Spinal cord (tissue), 9 donors: ENCODE measurements at regions not wholly inside any gene's neighbourhood (a gene's known extent, or its start where the extent isn't known, plus 50 kb on each side); places are given as distances from the start of the nearest gene placed in this dataset.
"Not testable (repeated sequence)": the region's sequence is repeated elsewhere in the genome, so short reads cannot be mapped to it uniquely, and the experiment has no call there.

ENCODE experiments used
- DNase-seq, 6 donors: peaks; one replicate each; pipeline versions ENCODE4 v3.0.0 to v3.0.0-alpha.2; 2013 to 2015; ENCODE audit warnings: low spot score in 6 of 6, low read depth in 4 of 6
- H3K27ac ChIP-seq: one replicate; pipeline ENCODE4 v1.5.1; 2013; ENCODE audit warnings: low read depth, low read length, control low read depth
- H3K27me3 ChIP-seq: one replicate; pipeline ENCODE4 v1.6.1; 2013; ENCODE audit warnings: low read length; ENCODE audit not compliant: control insufficient read depth, insufficient read depth
- H3K36me3 ChIP-seq: one replicate; pipeline ENCODE4 v1.6.1; 2013; ENCODE audit warnings: low read length; ENCODE audit not compliant: control insufficient read depth, insufficient read depth
- H3K4me1 ChIP-seq: one replicate; pipeline ENCODE4 v1.6.1; 2013; ENCODE audit warnings: low read length; ENCODE audit not compliant: control insufficient read depth, insufficient read depth
- H3K4me3 ChIP-seq: one replicate; pipeline ENCODE4 v1.5.1; 2013; ENCODE audit warnings: low read depth, low read length, control low read depth
- H3K9me3 ChIP-seq: one replicate; pipeline ENCODE4 v1.6.1; 2013; ENCODE audit warnings: low read length; ENCODE audit not compliant: control insufficient read depth, insufficient read depth
- WGBS: methylation state at CpG from one replicate; pipeline ENCODE4 v1.1.5; 2013; ENCODE audit warnings: missing lambda C conversion rate; ENCODE audit not compliant: insufficient coverage; 5-methylcytosine and 5-hydroxymethylcytosine counted together
- donor health status: healthy.

DNA sequence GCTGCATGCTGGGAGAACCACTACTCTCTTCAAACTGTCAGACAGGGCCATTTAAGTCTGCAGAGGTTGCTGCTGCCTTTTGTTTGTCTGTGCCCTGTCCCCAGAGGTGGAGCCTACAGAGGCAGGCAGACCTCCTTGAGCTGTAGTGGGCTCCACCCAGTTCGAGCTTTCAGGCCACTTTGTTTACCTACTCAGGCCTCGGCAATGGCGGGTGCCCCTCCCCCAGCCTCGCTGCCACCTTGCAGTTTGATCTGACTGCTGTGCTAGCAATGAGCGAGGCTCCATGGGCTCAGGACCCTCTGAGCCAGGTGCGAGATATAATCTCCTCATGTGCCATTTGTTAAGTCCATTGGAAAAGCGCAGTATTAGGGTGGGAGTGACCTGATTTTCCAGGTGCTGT lies 487.8 kb downstream of the PLK2 start:
- WGBS, result 76% methylated on average over 7 of the region's 7 CpGs
- not testable (repeated sequence) for H3K9me3 ChIP-seq, H3K27me3 ChIP-seq, H3K4me3 ChIP-seq, DNase-seq, H3K36me3 ChIP-seq, H3K4me1 ChIP-seq, H3K27ac ChIP-seq

DNA sequence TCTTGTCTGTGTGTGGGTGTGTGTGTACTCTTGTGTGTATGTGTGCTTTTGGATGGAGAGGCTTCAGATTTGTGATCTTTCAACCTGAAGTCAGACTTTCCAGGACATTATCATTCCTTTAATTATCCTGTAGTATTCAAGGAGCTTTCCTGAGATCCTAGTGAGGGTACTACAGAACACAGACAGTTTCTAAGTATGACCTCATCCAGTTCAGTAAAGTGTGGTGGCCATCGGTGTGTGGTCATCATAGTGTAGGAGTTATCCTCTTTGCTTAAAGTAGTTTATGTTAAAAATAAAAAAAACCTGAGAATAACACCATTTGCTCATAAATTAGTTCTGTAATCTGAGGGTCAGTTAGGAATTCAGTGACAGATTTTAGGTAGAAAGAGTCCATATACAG lies 478.0 kb upstream of the ACTBL2 start:
- no CpG with 5 or more reads among the region's 1 CpG for WGBS
- no peak overlapping the region for H3K4me3 ChIP-seq
- no peaks in the 10 kb centered on the region for H3K36me3 ChIP-seq
- H3K4me1 ChIP-seq, result no peaks in the 10 kb centered on the region
- H3K9me3 ChIP-seq, result peaks cover 2% of the 10 kb centered on the region
- H3K27ac ChIP-seq, result no peak overlapping the region
- DNase-seq, result no peak
- no peaks in the 10 kb centered on the region for H3K27me3 ChIP-seq

DNA sequence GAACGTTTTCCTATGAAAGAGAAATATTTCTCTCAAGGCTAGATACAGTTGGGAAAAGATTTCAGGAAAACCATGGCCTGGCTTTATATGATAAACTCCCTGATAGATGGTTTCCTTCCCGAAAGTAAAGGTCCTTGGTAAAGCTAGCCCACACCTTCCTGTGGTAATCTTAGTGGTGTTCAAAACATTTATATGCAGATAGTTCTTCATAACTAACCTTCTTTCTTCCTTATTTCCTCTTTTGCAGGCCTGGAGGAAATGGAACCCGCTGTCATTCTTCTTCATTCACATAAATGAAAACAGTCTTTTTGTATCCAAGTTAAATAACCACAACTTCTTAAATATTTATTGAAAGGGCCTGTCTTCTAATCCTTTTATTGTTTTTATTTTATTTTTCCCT lies 474.0 kb upstream of the ACTBL2 start:
- Histone ChIP-seq H3K36me3 (no peaks in the 10 kb centered on the region), H3K4me3 (no peak overlapping the region), H3K9me3 (no peaks in the 10 kb centered on the region), H3K27me3 (no peaks in the 10 kb centered on the region), H3K27ac (no peak overlapping the region), H3K4me1 (no peaks in the 10 kb centered on the region)
- DNase-seq, result no peak
- WGBS, result 100% methylated on average over 1 of the region's 3 CpGs

DNA sequence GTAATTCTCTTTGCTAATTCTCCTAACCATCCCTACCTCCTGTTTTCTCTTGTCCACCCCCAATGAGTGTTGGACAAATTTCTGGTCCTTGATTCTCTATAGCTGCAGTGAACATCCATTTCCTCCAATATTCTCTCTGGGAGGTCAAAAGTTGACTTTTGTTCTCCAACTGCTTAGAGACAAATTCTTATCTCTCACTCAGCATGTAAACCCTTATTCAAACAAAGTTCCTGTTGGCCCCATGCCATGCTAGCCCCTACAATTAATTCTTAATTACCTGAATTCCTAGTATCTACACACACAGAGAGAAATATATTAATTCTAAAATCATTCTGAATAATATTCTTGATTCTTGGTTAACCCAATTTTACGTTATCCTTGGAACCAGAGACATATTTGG lies 472.9 kb upstream of the ACTBL2 start:
- Histone ChIP-seq H3K9me3 (no peaks in the 10 kb centered on the region), H3K4me3 (no peak overlapping the region), H3K27me3 (no peaks in the 10 kb centered on the region), H3K4me1 (no peaks in the 10 kb centered on the region), H3K27ac (no peak overlapping the region), H3K36me3 (no peaks in the 10 kb centered on the region)
- no CpG with 5 or more reads among the region's 1 CpG for WGBS
- no peak for DNase-seq

DNA sequence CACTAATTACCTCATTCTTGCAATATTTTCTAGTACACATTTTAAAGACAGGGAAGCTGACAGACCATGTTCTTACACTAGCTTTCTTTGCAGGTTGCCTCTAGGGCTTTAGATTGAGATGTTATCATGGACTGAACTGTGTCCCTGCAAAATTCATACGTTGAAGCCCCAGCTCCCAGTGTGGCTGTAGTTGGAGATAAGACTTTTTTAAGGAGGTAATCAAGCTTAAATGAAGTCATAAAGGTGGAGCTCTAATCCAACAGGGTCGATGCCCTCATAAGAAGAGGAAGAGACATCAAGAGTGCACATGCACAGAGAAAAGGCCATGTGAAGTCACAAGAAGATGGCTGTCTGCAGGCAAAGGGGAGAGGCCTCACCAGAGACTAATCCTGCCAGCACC lies 471.2 kb upstream of the ACTBL2 start:
- no peak for DNase-seq
- H3K36me3 ChIP-seq, result no peaks in the 10 kb centered on the region
- no peaks in the 10 kb centered on the region for H3K4me1 ChIP-seq
- no peaks in the 10 kb centered on the region for H3K9me3 ChIP-seq
- H3K4me3 ChIP-seq, result no peak overlapping the region
- H3K27ac ChIP-seq, result no peak overlapping the region
- H3K27me3 ChIP-seq, result no peaks in the 10 kb centered on the region
- WGBS, result no CpG with 5 or more reads among the region's 2 CpGs

DNA sequence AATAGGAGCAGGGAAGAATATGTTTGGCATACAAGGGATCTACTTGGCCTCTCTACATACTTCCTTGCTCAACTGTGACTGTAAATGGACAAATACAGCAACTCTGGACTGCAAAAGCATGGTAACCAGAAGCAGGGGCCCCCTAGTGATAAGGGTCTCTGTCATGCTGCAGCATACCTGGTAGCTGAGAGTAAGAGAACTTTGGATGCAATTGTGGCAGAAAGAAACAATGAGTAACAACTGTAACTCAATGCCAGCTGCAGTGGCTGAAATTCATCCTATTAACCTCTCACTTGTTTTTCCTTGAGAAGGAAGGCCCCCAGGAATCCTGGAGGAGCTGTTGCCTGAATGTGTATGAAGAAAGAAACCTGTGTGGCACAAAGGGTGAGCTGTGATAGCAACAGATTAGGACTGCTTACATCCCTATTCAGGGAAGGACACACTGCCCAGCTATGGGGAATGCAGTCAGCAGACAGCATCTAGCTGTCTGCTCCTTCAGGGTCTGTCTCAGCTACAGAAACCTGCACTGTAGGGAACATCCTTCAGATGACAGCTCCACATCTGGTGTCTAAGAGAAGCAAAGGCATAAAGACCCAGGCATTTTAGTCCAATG lies 468.1 kb upstream of the ACTBL2 start:
- DNase-seq, result no peak
- H3K4me1 ChIP-seq, result no peaks in the 10 kb centered on the region
- H3K9me3 ChIP-seq, result no peaks in the 10 kb centered on the region
- H3K27ac ChIP-seq, result no peak overlapping the region
- no peaks in the 10 kb centered on the region for H3K27me3 ChIP-seq
- H3K4me3 ChIP-seq, result no peak overlapping the region
- H3K36me3 ChIP-seq, result no peaks in the 10 kb centered on the region

DNA sequence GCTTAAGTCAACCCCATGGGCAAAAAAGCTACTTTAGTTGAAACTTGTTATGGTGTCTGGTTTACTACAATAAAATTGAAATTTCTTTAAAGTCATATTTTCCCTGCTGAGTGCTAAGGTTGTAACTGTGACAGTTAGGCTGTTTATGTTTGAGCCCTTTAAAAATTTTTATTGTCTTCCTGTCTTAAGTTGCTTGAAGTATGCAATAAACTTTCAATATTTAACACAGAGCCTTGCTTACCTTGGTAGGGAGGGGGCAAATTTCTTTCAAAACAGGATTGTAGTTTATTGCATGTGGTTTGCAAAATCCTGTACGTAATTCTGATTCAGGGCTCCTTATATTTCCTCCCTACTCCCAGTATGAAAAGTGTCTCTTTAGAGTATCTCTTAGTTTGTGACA lies 465.5 kb upstream of the ACTBL2 start:
- WGBS, result no CpG with 5 or more reads among the region's 1 CpG
- no peaks in the 10 kb centered on the region for H3K9me3 ChIP-seq
- no peak overlapping the region for H3K27ac ChIP-seq
- H3K4me3 ChIP-seq, result no peak overlapping the region
- no peaks in the 10 kb centered on the region for H3K27me3 ChIP-seq
- H3K36me3 ChIP-seq, result no peaks in the 10 kb centered on the region
- H3K4me1 ChIP-seq, result no peaks in the 10 kb centered on the region
- DNase-seq, result no peak

DNA sequence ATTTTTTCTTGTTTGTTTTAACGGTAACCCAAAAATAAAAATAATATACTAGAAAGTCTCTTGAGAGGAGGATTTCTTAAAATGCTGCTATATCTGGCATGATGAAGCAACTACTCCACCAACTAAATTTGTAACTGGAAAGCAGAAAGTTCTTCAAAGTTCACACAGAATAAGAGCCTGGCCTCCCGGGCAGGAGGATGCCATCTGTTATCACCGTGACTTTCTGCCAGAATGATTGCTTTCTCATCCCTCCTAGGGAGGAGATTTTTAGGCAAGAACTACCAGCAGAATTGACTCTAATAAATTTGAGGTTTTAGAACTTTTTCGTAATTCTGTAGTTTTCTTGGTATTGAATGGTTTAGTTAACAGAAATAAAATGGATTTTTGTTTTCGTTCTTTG lies 464.6 kb upstream of the ACTBL2 start:
- H3K4me1 ChIP-seq, result no peaks in the 10 kb centered on the region
- H3K4me3 ChIP-seq, result no peak overlapping the region
- H3K9me3 ChIP-seq, result no peaks in the 10 kb centered on the region
- H3K36me3 ChIP-seq, result no peaks in the 10 kb centered on the region
- H3K27ac ChIP-seq, result no peak overlapping the region
- no peaks in the 10 kb centered on the region for H3K27me3 ChIP-seq
- WGBS, result no CpG with 5 or more reads among the region's 5 CpGs
- DNase-seq, result peak in 1 of 6 donors; percentile 21

DNA sequence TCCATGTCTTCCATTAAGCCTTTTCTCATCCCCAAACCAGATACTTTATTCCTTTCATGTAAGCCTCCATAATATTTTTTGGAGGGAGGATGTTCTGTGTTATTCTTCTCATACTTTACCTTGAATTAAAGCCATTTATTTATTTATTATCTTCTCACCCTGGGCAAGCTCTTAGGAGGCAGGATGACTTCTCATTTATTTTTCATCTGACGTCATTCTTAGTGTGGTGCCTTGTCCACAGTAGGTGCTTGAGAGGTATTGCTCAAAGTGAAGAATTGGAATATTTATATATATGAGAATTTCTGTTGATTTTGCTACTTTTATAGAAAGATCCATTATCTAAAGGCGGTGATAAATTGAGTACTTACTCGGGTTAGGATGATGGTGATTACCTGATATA lies 458.3 kb upstream of the ACTBL2 start:
- 100% methylated on average over 2 of the region's 3 CpGs for WGBS
- H3K4me1 ChIP-seq, result no peaks in the 10 kb centered on the region
- no peak overlapping the region for H3K4me3 ChIP-seq
- no peak for DNase-seq
- no peaks in the 10 kb centered on the region for H3K9me3 ChIP-seq
- no peak overlapping the region for H3K27ac ChIP-seq
- no peaks in the 10 kb centered on the region for H3K27me3 ChIP-seq
- no peaks in the 10 kb centered on the region for H3K36me3 ChIP-seq

DNA sequence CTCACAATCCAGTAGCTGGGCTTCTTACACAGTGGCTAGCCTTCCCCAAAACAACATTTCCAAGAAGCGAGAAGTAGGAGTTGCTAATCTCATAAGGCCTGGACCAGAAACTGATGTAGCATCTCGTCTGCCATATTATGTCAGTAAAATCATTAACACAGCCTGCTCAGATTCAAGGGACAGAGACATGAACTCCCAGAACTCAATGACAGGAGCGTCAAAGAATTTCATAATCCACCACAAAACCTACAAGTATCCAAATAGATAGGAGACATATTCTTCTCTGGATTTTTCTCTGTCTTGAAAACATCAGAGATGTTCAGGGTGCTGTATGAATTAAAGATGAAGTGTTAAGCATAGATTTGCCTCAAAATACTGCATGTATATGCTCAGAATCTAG lies 457.6 kb upstream of the ACTBL2 start:
- 94% methylated on average over 2 of the region's 3 CpGs for WGBS
- Histone ChIP-seq H3K27ac (no peak overlapping the region), H3K36me3 (no peaks in the 10 kb centered on the region), H3K27me3 (no peaks in the 10 kb centered on the region), H3K4me1 (no peaks in the 10 kb centered on the region), H3K4me3 (no peak overlapping the region), H3K9me3 (no peaks in the 10 kb centered on the region)
- DNase-seq, result no peak
